Prostate gland (tissue), 2 donors: ENCODE measurements at regions not wholly inside any gene's neighbourhood (a gene's known extent, or its start where the extent isn't known, plus 50 kb on each side); places are given as distances from the start of the nearest gene placed in this dataset.

ENCODE experiments used
- CTCF ChIP-seq, 4 experiments: fragments of 200-600 bp in 2 of 4; fragments of 450-650 bp in 2 of 4; sonication (generic) in 2 of 4; IDR thresholded peaks; 1 replicate in 3 of 4; 2 replicates in 1 of 4; pipeline ENCODE4 v1.5.1; 2016 to 2019; ENCODE audit warnings: antibody characterized with exemption in 4 of 4, mild to moderate bottlenecking in 2 of 4, moderate library complexity in 2 of 4
- POLR2AphosphoS5 ChIP-seq: sonication (generic); formaldehyde crosslinking; IDR thresholded peaks from one replicate; pipeline ENCODE4 v1.6.1; 2017; ENCODE audit warnings: antibody characterized with exemption

GRCh38 chr9:129382281-129383018 is 204.4 kb upstream of the IER5L start:
- TF ChIP-seq POLR2AphosphoS5 (no peak), CTCF (IDR thresholded peaks at IDR 0.05) (no peak)
